Stomach (tissue), 4 donors: ENCODE measurements at regions not wholly inside any gene's neighbourhood (a gene's known extent, or its start where the extent isn't known, plus 50 kb on each side); places are given as distances from the start of the nearest gene placed in this dataset.

Experiments used
- CTCF ChIP-seq, 7 experiments: fragments of 450-650 bp in 4 of 7; fragments of 200-600 bp in 3 of 7; sonication (generic) in 3 of 7; IDR thresholded peaks; one replicate each; pipeline ENCODE4 v1.5.1; 2016 to 2019; ENCODE audit warnings: antibody characterized with exemption in 7 of 7, control low read depth in 2 of 7, mild to moderate bottlenecking in 1 of 7
- POLR2A ChIP-seq, 4 donors: fragments of 450-650 bp; IDR thresholded peaks; one replicate each; pipeline ENCODE4 v1.6.1; 2016; ENCODE audit warnings: antibody characterized with exemption in 4 of 4, control low read depth in 2 of 4, mild to moderate bottlenecking in 1 of 4, moderate library complexity in 1 of 4

GRCh38 chr5:152487130-152487529 lies 82.1 kb upstream of the NMUR2 start:
- no peak for TF ChIP-seq POLR2A (IDR thresholded peaks at IDR 0.05)
- TF ChIP-seq CTCF (IDR thresholded peaks at IDR 0.05) = no peak
